ENCODE measurements at regions not wholly inside any gene's neighbourhood (a gene's known extent, or its start where the extent isn't known, plus 50 kb on each side); places are given as distances from the start of the nearest gene placed in this dataset.

DNA sequence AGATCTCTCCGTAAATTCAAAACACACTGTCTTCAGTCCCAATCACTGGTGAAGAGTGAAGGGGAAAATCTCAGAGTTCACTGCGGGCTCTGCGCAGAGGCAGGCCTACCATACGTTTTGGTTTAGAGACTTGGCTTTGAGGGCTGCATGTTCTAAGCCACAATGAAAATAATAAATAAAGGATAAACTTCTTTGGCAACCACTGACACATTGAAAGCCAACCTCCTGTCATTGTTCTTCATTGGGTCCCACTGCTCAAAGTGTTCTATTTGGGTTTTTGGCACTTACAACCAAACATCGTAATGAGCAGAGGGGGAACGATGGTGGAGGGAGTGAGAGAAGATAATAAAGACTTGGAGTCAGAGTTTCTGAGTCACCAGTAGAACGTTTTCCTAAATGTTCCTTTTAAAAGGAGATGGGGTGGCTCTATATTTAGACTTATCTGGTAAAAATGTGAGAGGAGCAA is 472.9 kb downstream of the SOX6 start:
- ChIA-PET CTCF (no interaction called here), POLR2A (ENCODE audit: low non-redundant PET) (no interaction called here)
- TF ChIP-seq, protein P1, sequence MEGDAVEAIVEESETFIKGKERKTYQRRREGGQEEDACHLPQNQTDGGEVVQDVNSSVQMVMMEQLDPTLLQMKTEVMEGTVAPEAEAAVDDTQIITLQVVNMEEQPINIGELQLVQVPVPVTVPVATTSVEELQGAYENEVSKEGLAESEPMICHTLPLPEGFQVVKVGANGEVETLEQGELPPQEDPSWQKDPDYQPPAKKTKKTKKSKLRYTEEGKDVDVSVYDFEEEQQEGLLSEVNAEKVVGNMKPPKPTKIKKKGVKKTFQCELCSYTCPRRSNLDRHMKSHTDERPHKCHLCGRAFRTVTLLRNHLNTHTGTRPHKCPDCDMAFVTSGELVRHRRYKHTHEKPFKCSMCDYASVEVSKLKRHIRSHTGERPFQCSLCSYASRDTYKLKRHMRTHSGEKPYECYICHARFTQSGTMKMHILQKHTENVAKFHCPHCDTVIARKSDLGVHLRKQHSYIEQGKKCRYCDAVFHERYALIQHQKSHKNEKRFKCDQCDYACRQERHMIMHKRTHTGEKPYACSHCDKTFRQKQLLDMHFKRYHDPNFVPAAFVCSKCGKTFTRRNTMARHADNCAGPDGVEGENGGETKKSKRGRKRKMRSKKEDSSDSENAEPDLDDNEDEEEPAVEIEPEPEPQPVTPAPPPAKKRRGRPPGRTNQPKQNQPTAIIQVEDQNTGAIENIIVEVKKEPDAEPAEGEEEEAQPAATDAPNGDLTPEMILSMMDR (conservative IDR thresholded peaks at IDR 0.05; ENCODE audit: low read depth) = no peak

DNA sequence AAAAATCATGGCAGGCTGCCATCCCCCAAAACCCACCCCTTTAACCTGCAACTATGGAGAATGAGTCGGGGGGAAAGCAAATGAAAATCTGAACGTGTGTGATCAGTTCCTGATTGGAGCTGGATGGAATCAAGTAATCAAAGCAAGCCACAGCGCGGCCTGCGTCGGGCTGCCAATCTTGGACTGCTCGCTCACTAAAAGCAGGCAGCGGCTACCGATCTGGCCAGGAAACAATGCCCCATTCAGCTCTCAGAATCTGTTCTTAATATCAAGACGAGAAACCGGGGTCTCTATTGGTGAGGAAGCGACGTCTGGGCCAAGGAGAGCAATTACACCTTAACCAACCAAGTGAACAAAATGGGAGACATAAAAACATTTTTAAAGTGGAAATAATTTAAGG is 472.2 kb downstream of the SOX6 start:
- ChIA-PET POLR2A (ENCODE audit: low non-redundant PET) (no interaction called here), CTCF (no interaction called here)
- no peak for DNase-seq (ENCODE audit: low spot score)
- TF ChIP-seq, protein P1 (conservative IDR thresholded peaks at IDR 0.05; ENCODE audit: low read depth) = no peak
- no peak overlapping the region for H3K27ac ChIP-seq

More for the DNA sequence above, 472.9 kb downstream of the SOX6 start:
- DNase-seq (ENCODE audit: low spot score) = no peak
- no peak overlapping the region for H3K27ac ChIP-seq

DNA sequence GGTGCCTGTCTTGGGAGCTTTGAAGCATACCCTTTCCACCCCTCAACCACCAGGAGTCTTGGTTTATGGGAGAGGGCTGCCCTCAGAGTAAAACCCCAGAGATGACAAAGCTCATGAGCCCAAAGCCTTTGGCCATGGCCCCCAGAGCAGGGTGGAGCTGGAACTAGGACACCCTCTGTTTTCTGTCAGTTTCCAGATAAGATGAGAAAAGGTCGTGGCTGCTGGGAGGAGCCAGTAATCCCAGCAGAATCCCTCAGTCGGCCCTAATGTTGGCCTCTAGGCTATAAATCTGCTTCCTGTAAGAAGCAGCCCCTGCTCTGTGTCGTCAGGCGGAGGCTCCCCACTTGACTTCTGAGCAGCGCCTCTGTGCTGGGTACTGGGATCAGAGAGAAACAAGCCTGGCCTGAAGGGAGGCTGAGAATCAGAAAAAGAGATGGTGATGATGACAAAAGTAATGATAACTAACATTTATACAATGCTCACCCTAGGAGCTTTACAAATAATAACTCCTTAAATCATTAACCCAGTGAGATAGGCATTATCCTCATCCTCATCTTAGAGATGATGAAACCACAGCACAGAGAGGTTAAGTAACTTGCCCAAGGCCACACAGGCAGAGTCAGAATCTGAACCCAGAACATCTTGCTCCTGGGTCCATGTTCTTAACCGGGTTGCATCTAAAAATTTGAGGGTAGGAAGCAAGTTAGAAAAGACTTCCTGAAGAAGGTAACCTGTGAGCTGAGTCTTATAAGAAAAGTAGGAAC is 471.4 kb downstream of the SOX6 start:
- ChIA-PET POLR2A (ENCODE audit: low non-redundant PET) (no interaction called here), CTCF (no interaction called here)
- no peak overlapping the region for H3K27ac ChIP-seq
- TF ChIP-seq, protein P1 (conservative IDR thresholded peaks at IDR 0.05; ENCODE audit: low read depth) = no peak
- no peak for DNase-seq (ENCODE audit: low spot score)

DNA sequence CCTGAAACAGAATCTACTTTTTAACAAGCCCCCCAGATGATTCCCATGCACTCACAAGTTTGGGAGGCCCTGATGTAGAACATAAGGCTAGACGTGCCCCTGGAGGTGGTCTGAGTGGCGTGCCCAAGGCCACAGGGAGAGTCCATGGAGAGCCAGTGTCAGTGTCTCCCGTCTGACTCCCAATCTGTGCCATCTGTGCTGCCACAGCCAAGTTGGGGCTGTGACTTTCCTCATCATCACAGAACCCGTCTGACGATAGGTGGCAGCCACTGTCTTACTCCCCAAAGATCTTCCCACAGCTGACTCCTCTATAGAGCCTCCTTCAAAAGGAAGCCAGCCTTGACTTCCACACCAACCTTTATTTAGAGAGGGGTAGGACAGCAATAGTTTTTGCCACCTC is 470.5 kb downstream of the SOX6 start:
- POLR2A ChIA-PET (ENCODE audit: low non-redundant PET) = no interaction called here
- TF ChIP-seq, protein P1 (conservative IDR thresholded peaks at IDR 0.05; ENCODE audit: low read depth) = no peak
- CTCF ChIA-PET = no interaction called here
- DNase-seq (ENCODE audit: low spot score) = no peak
- H3K27ac ChIP-seq = no peak overlapping the region

DNA sequence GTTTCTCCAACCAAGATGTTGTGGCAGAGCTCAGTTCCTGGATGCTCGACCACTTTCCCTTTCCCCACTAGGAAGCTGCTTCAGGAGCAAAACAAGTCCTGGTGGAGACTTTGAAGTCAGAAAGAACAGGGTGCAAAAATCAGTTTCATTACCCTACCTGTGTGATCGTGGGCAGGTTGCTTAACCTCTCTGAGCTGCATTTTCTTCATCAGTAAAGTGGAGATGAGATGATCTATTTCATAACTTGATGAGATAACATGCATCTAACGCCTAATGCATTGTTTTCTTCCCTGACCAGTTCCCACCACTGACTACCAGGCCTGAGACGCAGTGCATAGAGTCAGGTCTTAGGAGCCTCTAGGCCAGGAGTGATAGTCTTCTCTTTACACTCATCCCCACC is 470.0 kb downstream of the SOX6 start:
- ChIA-PET CTCF (interaction anchor here (0.6 kb wide), 1 partner anchor 105 kb away, joined by 4 read pairs; no protein-coding TSS in a partner anchor), POLR2A (ENCODE audit: low non-redundant PET) (no interaction called here)
- TF ChIP-seq, protein P1 (conservative IDR thresholded peaks at IDR 0.05; ENCODE audit: low read depth) = no peak
- DNase-seq (ENCODE audit: low spot score) = no peak
- no peak overlapping the region for H3K27ac ChIP-seq

DNA sequence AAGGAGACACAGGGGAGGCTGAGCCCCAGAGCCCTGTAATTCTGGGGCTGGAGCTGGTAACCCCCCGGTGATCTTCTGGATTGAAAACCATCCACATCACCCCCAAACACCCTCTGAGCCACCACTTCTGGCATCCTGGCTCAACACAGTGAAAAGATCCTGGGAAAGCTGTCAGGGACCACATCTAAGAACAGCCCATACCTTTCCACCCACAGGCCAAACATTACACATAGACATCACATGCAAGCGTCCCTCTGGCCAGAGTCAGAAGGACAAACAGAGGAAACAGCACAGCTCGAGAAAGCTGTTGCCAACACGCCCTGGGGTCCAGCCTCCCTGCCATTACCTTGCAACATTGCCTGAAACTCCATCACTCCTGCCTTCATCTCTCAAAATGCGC is 469.5 kb downstream of the SOX6 start:
- CTCF ChIA-PET = interaction anchor here (0.6 kb wide), 1 partner anchor 106 kb away, joined by 4 read pairs; no protein-coding TSS in a partner anchor
- H3K27ac ChIP-seq = no peak overlapping the region
- TF ChIP-seq, protein P1 (conservative IDR thresholded peaks at IDR 0.05; ENCODE audit: low read depth) = no peak
- POLR2A ChIA-PET (ENCODE audit: low non-redundant PET) = no interaction called here
- DNase-seq (ENCODE audit: low spot score) = no peak

All from RWPE1 (cell line).